Erythroblast (primary cell): ENCODE measurements at regions not wholly inside any gene's neighbourhood (a gene's known extent, or its start where the extent isn't known, plus 50 kb on each side); places are given as distances from the start of the nearest gene placed in this dataset.

Experiments
- GATA1 ChIP-seq: IDR thresholded peaks from 2 replicates; pipeline ENCODE4 v1.6.1; 2011; ENCODE audit warnings: low read depth, mild to moderate bottlenecking, control low read depth, low read length, moderate library complexity
- POLR2A ChIP-seq: IDR thresholded peaks from 2 replicates; pipeline ENCODE4 v1.6.1; 2011; ENCODE audit warnings: mild to moderate bottlenecking, low read length

DNA sequence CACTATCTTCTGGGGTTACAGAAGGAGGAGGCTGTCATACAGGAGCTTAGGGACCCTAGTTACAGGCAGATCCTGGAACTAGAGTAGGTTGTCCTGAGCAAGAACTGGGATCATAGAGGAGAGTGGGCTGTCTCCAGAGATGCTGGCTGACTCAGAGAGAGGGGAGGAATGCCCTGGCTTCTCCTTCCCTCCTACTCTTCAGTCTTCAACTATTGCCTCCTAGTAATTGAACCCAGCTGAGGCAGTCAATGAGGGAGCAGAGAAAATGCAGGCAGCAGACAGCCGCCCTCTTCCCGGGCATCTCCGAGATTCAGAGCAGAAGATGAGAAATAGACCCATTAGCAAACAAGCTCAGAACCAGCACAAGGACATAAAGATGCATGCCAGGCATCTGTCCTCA lies 118.3 kb upstream of the PDE5A start:
- no peak for TF ChIP-seq POLR2A
- no peak for TF ChIP-seq GATA1
